HG03280 (cell line): ENCODE measurements at regions not wholly inside any gene's neighbourhood (a gene's known extent, or its start where the extent isn't known, plus 50 kb on each side); places are given as distances from the start of the nearest gene placed in this dataset.
"Not testable (repeated sequence)": the region's sequence is repeated elsewhere in the genome, so short reads cannot be mapped to it uniquely, and the experiment has no call there.

ENCODE experiments used
- ATAC-seq: cut with Tn5 transposase; IDR thresholded peaks from one replicate; pipeline ENCODE4 v1.9.1; 2021; ENCODE audit warnings: mild to moderate bottlenecking, moderate library complexity; ENCODE audit not compliant: unreplicated experiment

DNA sequence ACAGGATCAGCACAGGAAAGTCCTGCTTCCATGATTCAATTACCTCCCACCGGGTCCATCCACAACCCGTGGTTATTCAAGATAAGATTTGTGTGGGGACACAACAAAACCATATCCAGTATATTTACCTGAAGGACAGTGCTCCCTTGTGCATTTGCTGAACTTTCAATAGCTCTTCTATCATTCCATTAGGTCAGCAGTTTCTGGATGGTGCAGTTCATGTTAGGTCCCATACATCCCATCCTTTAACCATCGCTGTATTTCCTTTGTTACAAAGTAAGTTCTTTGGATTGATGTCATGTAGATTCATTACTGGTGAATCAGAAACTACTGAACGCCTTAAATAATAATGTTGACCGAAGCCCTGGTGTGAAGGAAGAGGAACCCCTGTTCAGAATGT lies 775.9 kb downstream of the TRIML1 start:
- no peak for ATAC-seq

DNA sequence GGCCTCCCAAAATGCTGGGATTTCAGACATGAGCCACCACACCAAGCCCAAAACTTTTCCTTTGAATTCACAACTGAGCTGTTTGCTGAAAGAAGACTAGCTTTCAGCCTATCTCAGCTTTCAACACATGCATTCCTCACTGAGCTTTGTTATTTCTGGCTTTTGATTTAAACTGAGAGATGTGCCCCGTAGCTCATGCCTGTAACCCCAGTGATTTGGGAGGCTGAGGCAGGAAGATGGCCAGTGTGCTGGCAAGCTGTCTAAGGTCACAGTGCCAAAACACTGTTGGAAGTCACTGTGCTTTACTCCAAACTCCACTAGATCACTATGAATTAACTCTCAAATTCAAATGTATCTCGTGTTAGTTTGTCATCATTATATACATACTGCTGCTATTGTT lies 779.5 kb downstream of the TRIML1 start:
- ATAC-seq: no peak

DNA sequence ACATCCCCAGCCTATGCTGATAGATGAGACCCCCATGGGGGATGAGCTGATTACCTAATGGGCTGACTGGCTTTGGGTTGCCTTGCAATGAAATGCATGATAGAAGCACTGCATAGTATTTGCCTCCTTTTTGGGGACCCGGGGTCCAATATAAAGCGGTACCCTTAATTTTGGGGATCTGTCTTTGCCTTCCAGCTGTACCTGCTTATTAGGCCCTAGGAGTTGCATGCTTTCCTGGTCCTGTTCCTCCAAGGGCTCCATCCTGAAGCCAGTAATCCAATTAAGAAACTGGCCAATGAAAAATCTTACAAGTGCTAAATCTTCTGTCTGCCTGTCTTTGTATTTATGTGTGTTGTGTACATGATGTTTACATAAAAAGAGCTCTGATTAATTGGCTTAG lies 791.6 kb downstream of the TRIML1 start:
- no peak for ATAC-seq

DNA sequence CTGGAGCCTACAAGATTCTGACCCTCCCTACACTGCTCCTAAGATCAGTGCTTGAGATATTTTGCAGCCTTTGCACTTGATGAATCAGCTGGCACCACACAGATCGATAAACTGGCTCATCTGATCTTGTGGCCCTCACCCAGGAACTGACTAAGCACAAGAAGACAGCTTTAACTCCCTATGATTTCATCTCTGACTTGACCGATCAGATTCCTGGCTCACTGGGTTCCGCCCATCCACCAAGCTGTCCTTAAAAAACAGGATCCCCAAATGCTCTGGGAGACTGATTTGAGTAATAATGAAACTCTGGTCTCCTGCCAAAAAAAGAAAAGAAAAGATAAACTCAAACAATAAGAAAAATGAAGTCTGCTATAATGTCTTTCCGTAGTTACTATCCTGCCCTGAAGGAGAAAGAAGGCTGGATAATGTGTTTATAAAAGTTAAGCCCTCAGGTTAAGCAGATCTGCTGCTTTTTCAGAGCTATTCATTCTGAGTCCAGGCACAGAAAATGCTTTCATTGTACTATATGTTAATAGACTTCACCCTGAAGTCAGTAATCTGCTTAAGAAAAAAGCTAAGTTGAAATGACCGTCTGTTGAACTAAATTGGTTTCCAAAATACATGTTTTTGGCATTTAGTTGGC lies 795.2 kb downstream of the TRIML1 start:
- ATAC-seq: no peak

DNA sequence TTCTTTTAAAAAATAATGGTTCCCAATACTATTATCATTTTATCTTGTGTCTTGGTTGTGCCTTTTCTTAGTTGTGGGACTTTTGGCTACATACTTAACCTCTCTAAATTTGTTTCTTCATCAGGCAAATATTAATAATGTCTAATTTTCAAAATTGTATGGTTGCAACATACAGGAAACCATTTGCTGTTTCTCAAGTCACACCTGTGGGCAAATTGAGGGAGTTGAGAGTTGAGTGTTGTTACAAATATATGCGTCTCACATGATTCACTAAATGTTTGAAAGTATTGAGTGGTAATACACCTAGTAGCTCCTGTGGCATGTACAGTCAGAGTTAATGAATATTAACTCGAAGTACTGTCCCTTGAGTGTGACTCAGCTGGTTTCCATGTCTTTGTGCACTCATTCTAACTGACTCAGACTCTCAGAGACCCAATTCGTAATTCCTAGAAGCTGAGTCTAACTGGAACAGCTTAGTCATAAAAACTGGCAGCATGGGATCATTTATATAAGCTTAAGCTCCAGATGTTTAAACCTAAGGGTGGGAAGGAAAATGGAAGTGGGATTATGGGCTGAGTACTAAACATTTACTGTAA lies 802.4 kb downstream of the TRIML1 start:
- no peak for ATAC-seq

DNA sequence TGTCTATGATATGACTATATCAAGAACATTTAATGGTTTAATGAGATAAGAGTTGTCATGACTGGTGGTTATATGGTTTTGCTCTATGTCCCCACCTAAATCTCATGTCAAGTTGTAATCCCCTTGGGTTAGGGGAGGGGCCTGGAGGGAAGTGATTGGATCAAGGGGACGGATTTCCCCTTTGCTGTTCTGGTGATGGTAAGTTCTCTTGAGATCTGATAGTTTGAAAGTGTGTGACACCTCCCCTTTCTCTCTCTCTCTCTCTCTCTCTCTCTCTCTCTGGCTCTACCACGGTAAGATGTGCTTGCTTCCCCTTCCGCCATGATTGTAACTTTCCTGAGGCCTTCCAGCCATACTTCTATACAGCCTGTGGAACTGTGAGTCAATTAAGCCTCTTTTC lies 803.4 kb downstream of the TRIML1 start:
- ATAC-seq: no peak

DNA sequence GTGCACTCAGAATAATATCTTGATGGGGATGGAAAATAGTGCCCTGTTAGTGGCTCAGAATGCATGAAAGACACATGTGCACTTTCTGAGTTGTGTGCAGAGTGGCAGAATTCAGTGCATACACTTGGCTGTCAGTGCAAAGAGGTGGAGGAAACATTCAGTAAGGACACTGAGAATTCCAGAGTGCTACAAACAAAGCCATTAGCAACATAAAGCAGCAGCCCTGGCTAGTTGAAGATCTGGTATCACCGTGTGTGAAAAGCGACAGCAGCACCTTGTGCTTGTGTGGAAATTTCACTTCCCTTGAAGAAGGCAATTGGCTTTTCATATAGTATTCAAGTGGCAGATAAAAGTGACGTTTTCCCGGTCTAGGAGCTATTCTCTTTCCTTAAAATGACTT lies 810.4 kb downstream of the TRIML1 start:
- no peak for ATAC-seq

DNA sequence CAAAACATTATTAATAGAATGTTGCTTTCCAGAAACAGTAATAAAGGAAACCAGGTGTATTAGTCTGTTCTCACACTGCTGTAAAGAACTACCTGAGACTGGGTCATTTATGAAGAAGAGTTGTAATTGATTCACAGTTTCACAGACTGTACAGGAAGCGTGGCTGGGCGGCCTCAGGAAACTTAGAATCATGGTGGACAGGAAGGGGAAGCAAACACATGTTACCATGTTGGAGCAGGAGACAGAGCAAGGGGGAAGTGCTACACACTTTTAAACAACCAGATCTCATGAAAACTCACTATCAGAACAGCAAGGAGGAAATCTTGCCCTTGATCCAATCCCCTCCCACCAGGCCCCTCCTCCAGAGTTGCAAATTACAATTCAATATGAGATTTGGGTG lies 815.8 kb downstream of the TRIML1 start:
- ATAC-seq: no peak

DNA sequence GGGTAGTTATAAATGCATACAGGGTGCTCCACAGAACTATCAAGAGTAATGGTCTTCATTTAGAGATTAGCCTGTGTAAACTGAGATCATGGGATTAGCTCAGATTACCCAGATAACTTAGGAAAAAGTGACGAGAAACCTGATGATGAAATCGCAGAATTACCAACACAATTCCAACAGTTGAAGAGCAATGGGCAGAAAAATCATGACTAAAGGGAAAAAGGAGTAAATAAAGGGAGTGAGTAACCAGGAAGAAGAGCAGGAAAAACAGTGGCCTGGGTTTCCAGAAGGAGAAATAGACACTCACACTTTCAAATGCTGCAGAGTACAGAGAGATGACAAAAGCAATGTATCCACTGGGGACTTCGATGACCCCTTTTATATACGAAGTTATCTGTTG lies 817.3 kb downstream of the TRIML1 start:
- ATAC-seq: no peak

DNA sequence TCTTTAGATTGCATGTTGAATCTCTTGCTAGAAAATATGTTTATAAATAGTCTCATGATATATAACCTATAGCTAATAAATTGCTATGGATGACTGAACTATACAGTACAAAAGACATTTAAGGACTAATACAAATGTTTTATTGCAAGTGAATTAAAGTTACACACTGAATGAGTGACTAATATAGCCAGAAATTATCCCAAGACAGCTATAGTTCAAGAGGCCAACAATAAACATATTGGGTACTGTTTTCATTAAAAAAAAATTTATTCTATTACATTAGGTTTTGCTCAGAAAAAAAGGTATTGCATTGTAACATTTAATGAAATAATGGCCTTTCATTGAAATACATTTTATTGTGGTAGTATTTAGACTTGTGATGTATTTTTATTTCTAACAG lies 819.1 kb downstream of the TRIML1 start:
- no peak for ATAC-seq

DNA sequence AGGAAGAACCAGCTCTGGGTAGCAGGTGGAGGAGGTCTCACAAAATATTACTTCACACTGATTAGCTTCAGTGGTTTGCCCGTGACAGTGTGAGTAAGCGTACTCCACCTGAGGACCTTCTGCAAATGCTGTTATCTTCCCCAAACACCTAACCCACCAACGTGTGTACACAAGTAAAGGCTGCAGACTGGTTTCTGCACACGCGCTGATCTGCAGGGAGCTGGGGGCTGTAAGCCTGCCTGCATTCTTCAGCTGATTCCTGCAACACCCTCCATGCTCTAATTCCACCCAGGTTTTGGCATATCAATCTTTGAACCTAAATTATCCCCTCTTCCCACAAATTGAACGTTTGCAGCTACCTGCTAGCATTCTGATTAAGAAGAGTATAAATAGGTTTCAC lies 820.2 kb downstream of the TRIML1 start:
- ATAC-seq: no peak

DNA sequence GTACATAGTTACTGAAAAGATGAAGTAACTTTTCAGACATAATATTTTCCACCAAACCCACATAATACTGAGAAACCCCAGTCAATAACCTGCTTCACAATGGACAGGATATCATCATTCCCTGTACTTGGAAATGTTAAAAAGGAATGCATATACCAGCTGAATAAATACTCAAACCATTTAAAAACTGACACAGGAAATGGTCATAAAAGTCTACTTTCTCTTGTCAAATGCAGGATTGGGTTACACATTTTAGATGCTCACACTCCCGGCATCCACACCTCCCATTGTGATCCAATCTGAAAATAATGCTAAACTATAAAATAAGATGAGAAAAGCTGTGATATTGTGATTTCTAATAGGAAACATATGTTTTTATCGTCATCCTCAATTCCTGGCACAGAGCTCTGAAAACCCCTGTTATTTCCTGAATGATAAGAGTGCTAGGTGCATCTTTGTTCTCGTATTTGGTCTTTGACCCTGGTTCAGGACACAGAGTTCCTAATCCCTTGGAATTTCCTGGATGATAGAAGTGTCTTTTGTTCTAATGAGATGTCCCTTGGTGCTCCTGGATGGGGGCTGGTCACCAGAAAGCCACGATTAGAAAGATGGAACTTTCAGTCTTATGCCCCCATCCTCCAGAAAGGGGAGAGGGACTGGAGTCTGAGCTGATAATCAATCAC lies 821.3 kb downstream of the TRIML1 start:
- ATAC-seq: no peak

DNA sequence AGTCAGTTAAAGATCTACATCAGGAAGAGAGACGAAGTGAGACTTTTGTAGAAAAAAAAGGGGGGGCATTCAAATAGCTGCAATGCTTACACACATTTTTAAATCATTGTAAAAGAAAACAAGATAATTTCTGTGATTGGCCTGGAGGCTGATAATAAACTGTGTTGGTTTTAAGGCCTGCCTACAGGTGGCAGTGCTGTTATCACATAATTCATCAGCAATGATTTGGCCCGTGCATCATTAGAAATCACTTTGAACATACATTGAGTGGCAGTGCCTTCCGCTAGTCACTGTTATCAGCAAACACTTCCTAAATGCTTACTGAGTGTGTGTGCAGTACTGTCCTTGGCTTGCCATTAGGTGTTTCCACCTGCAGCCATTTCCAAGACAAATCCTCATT lies 831.9 kb downstream of the TRIML1 start:
- ATAC-seq: no peak

DNA sequence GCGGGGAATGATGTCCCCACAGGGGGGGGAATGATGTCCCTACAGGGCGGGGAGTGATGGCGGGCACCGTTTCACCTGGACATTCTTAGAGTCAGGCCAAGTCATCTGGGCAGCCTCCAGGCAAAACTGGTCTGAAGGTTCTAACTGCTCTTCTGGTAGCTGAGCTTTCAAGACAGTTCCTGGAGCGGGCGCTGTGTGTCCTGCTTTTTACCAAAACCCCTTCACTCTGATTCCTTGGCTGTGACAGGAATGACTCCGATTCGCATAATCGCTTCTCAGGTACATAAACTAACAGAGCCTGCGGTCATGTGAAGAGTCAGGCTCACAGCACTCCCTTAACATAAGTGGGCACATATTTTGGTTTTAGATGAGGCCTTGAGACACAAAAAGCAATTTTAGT lies 836.0 kb downstream of the TRIML1 start:
- ATAC-seq: no peak

DNA sequence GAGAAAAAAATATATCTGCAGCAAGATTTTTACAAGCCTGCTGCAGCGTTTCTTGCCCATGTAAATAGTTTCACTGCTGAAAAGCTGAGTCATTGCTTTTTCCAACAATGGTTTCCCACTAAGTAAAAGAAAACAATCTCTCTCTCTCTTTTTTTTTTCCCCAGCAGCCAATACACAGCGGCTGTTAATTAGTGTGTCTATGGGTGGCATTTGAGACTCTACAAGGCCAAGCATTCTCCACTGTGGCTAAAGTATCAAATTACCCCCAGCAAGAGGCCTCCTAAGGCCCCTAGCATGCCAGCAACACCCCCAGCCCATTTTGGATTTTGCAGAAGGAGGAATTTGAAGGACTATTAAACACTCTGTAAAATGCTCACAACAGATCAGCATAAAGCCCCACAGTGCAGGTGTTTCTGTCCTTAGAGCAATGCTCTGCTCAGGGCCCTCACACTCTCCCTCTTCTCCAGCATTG lies 837.4 kb downstream of the TRIML1 start:
- no peak for ATAC-seq

DNA sequence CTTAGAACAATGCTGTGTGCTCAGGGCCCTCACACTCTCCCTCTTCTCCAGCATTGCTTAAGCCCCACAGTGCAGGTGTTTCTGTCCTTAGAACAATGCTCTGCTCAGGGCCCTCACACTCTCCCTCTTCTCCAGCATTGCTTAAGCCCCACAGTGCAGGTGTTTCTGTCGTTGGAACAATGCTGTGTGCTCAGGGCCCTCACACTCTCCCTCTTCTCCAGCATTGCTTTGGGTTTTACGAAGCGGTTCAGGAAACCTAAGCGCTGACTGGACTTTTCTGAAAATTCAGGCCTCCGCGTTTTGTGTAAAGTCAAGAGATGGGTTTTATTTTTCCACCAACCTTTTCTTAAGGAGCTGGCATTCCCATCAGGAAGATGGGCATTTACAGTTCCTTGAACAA lies 838.0 kb downstream of the TRIML1 start:
- ATAC-seq: not testable (repeated sequence)

DNA sequence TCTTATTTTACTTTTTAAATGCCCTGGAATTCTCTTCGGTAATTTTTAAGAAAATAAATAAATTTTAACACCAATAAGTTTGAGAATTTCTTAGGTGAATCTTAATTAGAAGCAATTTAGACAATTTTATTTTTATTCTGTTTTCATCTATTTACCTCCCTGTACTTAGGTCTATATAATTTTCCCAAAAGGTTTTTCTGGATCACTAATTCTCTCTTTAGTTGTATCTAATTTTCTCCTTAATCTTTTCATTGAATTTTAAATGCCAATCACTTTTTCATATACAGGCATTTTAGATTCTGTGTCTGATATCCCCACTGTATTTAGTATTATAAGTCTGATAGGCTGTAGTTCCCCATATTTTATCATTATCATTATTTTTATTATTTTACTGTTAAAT lies 845.3 kb downstream of the TRIML1 start:
- no peak for ATAC-seq

DNA sequence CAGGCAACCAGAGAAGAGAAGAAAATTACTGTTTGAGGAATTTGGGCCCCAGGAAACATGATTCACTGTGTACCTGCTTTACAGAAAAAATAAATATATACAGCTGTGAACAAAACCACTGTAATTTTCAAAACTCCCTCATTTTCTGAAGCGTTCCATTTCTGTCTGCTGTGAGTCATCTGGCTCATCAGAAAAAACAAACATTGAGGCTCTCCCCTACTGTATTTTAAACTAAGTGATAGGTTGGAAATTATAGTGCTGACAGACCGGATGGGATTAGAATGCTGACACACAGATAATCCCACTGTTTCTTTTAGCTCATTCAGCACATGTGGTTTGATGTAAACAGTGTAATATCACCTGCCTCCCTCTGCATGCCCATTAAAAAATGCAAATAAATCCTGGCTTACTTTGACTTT lies 847.0 kb downstream of the TRIML1 start:
- ATAC-seq: no peak

DNA sequence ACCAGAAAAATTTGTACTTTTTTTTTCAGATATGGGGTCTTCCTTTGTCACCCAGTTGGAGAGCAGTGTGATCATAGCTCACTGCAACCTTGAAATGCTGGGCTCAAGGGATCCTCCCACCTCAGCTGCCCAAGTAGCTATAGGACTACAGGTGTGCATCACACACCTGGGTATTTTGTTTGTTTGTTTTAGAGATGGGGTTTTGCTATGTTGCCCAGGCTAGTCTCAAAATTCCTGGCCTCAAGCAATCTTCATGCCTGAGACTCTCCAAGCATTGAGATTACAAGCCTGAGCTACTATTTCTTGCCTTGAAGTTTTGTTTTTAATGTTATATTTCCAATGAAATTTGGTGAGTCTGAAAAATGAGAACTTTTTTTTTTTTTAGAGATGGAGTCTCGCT lies 847.8 kb downstream of the TRIML1 start:
- ATAC-seq: no peak

DNA sequence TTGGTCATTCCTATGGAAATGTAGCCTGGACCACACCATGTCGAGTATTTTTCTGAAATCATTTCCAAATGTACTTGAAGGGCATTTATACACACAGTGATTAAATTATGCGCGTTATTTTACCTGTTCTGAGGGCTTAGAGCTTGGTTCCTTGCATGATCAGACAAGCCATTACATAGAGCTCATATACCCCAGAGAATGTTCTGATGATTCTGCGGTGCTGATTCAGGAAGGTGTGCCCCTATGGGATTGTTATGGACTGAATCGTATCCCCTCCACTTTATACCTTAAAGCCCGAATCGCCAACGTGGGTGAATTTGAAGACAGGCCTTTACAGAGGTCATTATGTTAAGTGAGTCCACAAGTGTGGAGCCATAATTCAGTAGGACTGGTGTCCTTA lies 848.9 kb downstream of the TRIML1 start:
- no peak for ATAC-seq

DNA sequence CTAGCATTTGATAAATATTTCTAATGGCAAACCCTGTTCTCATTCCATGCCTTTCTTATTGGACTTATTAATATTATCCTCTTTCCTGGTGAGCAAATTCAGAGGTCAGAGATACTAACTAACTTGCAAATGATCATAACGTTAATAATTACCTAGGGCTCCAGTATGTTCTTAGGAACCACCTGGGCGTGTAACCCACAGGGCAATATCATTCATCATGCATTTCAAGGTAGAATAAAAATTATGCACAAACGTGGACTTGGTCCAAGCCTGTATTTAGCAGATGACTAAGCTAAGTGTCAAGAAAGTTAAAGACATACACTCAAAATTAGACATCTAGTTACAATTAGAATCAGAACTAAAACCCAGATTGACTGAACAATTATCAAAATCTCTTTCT lies 850.1 kb downstream of the TRIML1 start:
- no peak for ATAC-seq

DNA sequence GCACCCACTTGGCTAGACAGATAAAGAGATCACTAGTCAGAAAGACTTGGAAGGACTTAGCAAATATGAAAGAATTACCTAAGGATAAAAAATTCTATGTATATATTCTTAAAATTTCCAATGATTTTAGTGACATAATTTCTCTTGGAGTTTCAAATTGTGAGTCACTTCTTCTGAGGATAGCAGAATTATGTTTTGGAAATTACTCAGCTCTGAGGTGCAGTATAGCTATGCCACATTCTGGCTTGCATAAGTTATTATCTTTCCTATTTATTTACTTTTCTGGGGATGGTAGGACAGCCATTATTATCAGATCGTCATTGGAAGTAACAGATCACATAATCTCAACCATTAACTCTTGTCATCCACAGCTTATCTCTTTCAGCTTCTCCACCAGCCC lies 853.5 kb downstream of the TRIML1 start:
- ATAC-seq: no peak
